CD8-positive, alpha-beta memory T cell (primary cell): ENCODE measurements at regions not wholly inside any gene's neighbourhood (a gene's known extent, or its start where the extent isn't known, plus 50 kb on each side); places are given as distances from the start of the nearest gene placed in this dataset.
"Not testable (repeated sequence)": the region's sequence is repeated elsewhere in the genome, so short reads cannot be mapped to it uniquely, and the experiment has no call there.

Experiments
- CTCF ChIA-PET: fragments of 350-600 bp; sonication (Branson Sonifier 250); formaldehyde crosslinking; loops from one replicate; lab custom pipeline; 2021; ENCODE audit warnings: antibody characterized with exemption; lab: Charles Lee
- POLR2A ChIA-PET: fragments of 350-600 bp; sonication (Branson Sonifier 250); formaldehyde crosslinking; loops from one replicate; lab custom pipeline; 2021; ENCODE audit warnings: antibody characterized with exemption; lab: Charles Lee
- DNase-seq, 5 donors: peaks; one replicate each; pipeline versions ENCODE4 v3.0.0 to v3.0.0-alpha.2; 2020 to 2022; ENCODE audit warnings: mixed read lengths in 1 of 5
- H3K27ac ChIP-seq: one replicate; pipeline ENCODE4 v1.7.0; 2013; ENCODE audit warnings: low read depth, mild to moderate bottlenecking, low read length, moderate library complexity
- H3K27me3 ChIP-seq: 2 replicates; pipeline ENCODE4 v1.7.0; 2013; ENCODE audit warnings: low read length, mild to moderate bottlenecking; ENCODE audit not compliant: insufficient read depth, poor library complexity, severe bottlenecking
- H3K36me3 ChIP-seq: 2 replicates; pipeline ENCODE4 v1.7.0; 2013; ENCODE audit warnings: mild to moderate bottlenecking, low read length, moderate library complexity; ENCODE audit not compliant: insufficient read depth
- H3K4me1 ChIP-seq: 2 replicates; pipeline ENCODE4 v1.7.0; 2013; ENCODE audit warnings: mild to moderate bottlenecking, low read length, moderate library complexity; ENCODE audit not compliant: insufficient read depth
- H3K4me3 ChIP-seq: 2 replicates; pipeline ENCODE4 v1.7.0; 2013; ENCODE audit warnings: mild to moderate bottlenecking, low read length
- H3K9me3 ChIP-seq: 2 replicates; pipeline ENCODE4 v1.7.0; 2013; ENCODE audit warnings: mild to moderate bottlenecking, low read length
- H3K27ac Mint-ChIP-seq, 8 donors: one replicate each; pipeline ENCODE4 v1.8.0; 2020 to 2021; ENCODE audit warnings: mixed read lengths in 8 of 8, mild to moderate bottlenecking in 6 of 8, inconsistent platforms in 3 of 8, moderate library complexity in 3 of 8
- H3K27me3 Mint-ChIP-seq, 2 donors: one replicate each; pipeline ENCODE4 v1.8.0; 2020 to 2021; ENCODE audit warnings: mixed read lengths in 2 of 2, mild to moderate bottlenecking in 1 of 2, moderate library complexity in 1 of 2
- H3K36me3 Mint-ChIP-seq, 3 donors: one replicate each; pipeline ENCODE4 v1.8.0; 2020 to 2021; ENCODE audit warnings: mixed read lengths in 3 of 3, inconsistent platforms in 1 of 3, mild to moderate bottlenecking in 1 of 3
- H3K4me1 Mint-ChIP-seq, 3 donors: one replicate each; pipeline ENCODE4 v1.8.0; 2020 to 2021; ENCODE audit warnings: mixed read lengths in 3 of 3, inconsistent platforms in 1 of 3, mild to moderate bottlenecking in 1 of 3
- H3K4me3 Mint-ChIP-seq, 7 donors: one replicate each; pipeline ENCODE4 v1.8.0; 2020 to 2021; ENCODE audit warnings: mixed read lengths in 7 of 7, mild to moderate bottlenecking in 6 of 7, moderate library complexity in 4 of 7, inconsistent platforms in 2 of 7
- H3K9me3 Mint-ChIP-seq, 5 donors: one replicate each; pipeline ENCODE4 v1.8.0; 2020 to 2022; ENCODE audit warnings: mixed read lengths in 5 of 5, mild to moderate bottlenecking in 3 of 5, moderate library complexity in 2 of 5, inconsistent platforms in 1 of 5

DNA sequence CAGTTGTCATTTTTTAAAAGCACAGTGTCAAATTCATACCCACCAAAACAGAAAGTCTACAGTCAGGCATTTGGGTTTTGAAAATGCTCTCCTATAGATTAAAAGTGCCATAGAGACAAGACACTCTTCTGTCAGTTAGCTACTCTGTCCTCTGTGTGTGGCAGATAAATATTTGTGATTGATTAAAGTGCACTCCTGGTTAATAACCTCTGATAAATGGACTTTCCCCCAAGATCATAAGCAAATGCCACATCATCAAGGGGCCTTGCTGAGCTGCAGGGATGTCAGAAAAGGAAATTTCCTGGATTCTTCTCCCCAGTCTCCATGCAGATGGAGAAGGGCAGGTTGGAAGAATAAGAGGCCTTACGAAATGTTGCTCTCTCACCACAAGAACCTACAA lies 1329.5 kb upstream of the TMEM132C start:
- DNase-seq = no peak
- no peaks in the 10 kb centered on the region for H3K36me3 Mint-ChIP-seq
- Histone ChIP-seq H3K36me3 (no peaks in the 10 kb centered on the region), H3K27me3 (no peaks in the 10 kb centered on the region), H3K4me1 (no peaks in the 10 kb centered on the region), H3K4me3 (no peak overlapping the region), H3K9me3 (no peaks in the 10 kb centered on the region), H3K27ac (no peak overlapping the region)
- H3K4me1 Mint-ChIP-seq = peaks cover 0 to 6% (median 4%) of the 10 kb centered on the region in 3 donors
- no peak overlapping the region for H3K27ac Mint-ChIP-seq
- H3K9me3 Mint-ChIP-seq = peaks cover 0 to 8% (median 3%) of the 10 kb centered on the region in 5 donors
- POLR2A ChIA-PET = no interaction called here
- H3K27me3 Mint-ChIP-seq = peaks cover 2 to 3% of the 10 kb centered on the region in 2 donors
- no peak overlapping the region for H3K4me3 Mint-ChIP-seq
- CTCF ChIA-PET = no interaction called here

DNA sequence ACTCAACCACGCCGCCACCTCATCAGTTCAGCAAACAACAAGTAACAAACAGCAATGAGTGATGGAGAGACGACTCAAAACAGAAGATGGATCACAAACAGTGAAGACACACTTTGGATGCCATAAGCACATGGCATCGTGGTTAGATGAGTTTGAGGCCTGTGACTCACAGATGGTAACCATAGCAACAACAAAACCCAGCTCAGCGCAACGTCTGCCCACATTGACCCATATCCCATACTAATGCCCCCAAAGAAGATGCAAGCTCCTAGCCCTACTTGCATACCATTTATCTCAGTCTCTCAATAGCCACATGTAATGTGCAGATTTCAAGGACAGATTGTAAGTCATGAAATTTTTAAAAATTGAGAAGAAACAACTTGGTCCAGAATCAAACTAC lies 1322.3 kb upstream of the TMEM132C start:
- Mint-ChIP-seq H3K4me1 (no peaks in the 10 kb centered on the region), H3K9me3 (peaks cover 2 to 13% (median 4%) of the 10 kb centered on the region in 5 donors), H3K27me3 (no peaks in the 10 kb centered on the region), H3K27ac (no peak overlapping the region), H3K4me3 (no peak overlapping the region), H3K36me3 (no peaks in the 10 kb centered on the region)
- no peaks in the 10 kb centered on the region for H3K9me3 ChIP-seq
- no peaks in the 10 kb centered on the region for H3K27me3 ChIP-seq
- H3K27ac ChIP-seq = no peak overlapping the region
- no peak for DNase-seq
- H3K4me3 ChIP-seq = no peak overlapping the region
- H3K36me3 ChIP-seq = no peaks in the 10 kb centered on the region
- POLR2A ChIA-PET = no interaction called here
- CTCF ChIA-PET = no interaction called here
- H3K4me1 ChIP-seq = no peaks in the 10 kb centered on the region

DNA sequence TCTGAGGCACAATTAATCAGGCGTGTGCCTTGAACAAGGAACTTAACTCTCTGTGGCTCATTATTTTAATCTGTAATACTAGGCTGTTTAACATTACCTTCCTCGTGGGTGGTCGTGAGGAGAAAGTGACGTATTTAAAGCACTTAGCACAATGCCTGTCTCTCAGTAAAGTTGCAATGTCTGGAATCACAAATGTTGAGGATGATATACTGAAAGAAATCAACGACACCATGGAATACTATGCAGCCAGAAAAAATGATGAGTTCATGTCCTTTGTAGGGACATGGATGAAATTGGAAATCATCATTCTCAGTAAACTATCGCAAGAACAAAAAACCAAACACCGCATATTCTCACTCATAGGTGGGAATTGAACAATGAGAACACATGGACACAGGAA lies 1320.0 kb upstream of the TMEM132C start:
- H3K27ac Mint-ChIP-seq, POLR2A ChIA-PET, H3K4me3 ChIP-seq, H3K4me3 Mint-ChIP-seq, H3K27ac ChIP-seq, H3K27me3 ChIP-seq, H3K4me1 Mint-ChIP-seq, CTCF ChIA-PET, H3K4me1 ChIP-seq, H3K9me3 ChIP-seq, DNase-seq, H3K27me3 Mint-ChIP-seq, H3K9me3 Mint-ChIP-seq, H3K36me3 Mint-ChIP-seq, H3K36me3 ChIP-seq: not testable (repeated sequence)

DNA sequence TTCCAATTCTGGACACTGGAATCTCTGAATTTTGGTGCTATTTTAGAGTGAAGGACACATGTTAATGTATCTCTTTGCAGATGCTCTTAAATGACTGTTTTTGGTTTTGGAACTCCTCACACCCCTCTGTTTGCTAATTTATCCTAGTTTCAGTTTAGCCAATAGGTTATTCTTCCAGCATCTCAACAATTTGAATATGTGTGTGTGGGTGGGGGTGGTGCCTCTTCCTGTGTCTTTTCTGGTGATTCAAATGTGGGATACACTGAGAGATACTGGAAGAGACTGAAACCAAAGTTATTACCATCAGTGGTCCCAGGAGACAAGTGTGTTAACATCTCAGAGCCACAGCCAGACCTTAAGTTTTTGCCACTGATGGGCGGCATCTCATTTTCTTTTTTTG lies 1317.4 kb upstream of the TMEM132C start:
- DNase-seq = no peak
- Histone ChIP-seq H3K36me3 (no peaks in the 10 kb centered on the region), H3K4me3 (no peak overlapping the region), H3K27ac (no peak overlapping the region), H3K27me3 (no peaks in the 10 kb centered on the region), H3K4me1 (no peaks in the 10 kb centered on the region), H3K9me3 (no peaks in the 10 kb centered on the region)
- ChIA-PET CTCF (no interaction called here), POLR2A (no interaction called here)
- Mint-ChIP-seq H3K4me3 (no peak overlapping the region), H3K4me1 (no peaks in the 10 kb centered on the region), H3K27ac (no peak overlapping the region), H3K9me3 (peaks cover 0 to 6% (median 3%) of the 10 kb centered on the region in 5 donors), H3K27me3 (peaks cover 0 to 6% of the 10 kb centered on the region in 2 donors), H3K36me3 (no peaks in the 10 kb centered on the region)

DNA sequence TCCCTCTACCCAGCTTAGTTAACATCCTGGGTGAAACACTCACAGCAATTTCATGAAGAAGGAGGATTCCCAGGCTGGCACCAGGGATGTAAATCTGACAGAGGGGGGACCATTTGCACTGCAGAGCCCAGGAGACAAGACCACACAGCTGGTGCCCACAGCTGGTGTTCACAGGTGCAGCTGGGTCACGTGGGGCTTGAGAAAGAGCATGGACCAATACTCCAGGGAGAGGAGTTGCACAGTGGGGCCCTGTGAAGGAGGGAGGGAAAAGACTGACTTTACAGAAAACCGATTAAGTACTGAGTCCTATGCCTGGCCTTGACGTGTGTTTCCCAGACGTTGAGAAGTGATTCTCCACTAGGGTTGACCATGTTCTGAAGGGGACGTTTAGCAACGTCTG lies 1316.7 kb upstream of the TMEM132C start:
- Mint-ChIP-seq H3K4me3 (no peak overlapping the region), H3K27ac (no peak overlapping the region), H3K27me3 (peaks cover 0 to 6% of the 10 kb centered on the region in 2 donors), H3K4me1 (no peaks in the 10 kb centered on the region), H3K9me3 (peaks cover 0 to 6% (median 3%) of the 10 kb centered on the region in 5 donors), H3K36me3 (no peaks in the 10 kb centered on the region)
- H3K9me3 ChIP-seq = no peaks in the 10 kb centered on the region
- no peak overlapping the region for H3K4me3 ChIP-seq
- no peaks in the 10 kb centered on the region for H3K36me3 ChIP-seq
- ChIA-PET CTCF (no interaction called here), POLR2A (no interaction called here)
- no peaks in the 10 kb centered on the region for H3K4me1 ChIP-seq
- no peaks in the 10 kb centered on the region for H3K27me3 ChIP-seq
- DNase-seq = no peak
- no peak overlapping the region for H3K27ac ChIP-seq

DNA sequence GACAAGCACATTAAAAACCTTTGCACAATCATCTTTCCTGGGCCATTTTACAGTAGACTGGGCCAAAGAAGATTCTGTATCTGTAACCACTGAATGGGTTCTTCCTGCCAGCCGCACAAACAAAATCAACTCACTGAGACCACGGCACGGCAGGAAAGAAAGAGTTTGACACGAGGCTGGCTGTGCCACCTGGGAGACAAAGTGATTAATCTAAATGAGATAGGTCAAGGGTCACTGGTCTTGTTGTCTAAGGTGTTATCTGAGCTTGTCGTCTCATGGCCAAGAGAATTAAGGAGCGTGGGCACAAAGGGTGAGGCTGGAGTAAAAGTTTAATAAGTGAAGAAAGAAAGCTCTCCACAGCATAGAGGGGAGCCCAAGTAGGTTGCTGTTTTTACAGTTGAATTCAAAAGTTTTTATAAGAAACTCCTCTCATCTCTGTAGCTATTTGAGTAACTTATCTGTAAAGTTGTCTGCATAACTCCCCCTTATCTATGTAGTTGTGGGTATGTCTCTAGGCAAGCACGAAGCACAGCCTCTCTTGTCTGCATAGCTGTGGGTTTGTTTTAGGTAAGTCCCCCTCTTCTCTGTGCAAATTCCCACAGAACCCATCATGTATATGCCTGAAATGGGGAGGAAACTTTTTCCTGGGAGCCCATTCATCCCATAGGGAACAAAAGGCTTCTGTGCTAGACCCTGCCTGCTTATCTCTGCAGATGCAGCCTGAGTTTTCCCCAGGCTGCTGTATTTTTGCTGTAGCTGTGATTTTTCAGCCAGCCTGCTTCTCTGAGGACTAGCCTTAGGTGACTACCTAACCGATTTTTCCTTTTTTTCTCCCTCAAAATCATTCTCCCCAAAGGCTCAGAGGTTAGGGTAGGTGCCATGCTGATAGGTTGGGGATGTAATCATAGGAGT lies 1314.6 kb upstream of the TMEM132C start:
- no peak for DNase-seq
- Histone ChIP-seq H3K9me3 (no peaks in the 10 kb centered on the region), H3K27me3 (no peaks in the 10 kb centered on the region), H3K4me1 (no peaks in the 10 kb centered on the region), H3K36me3 (no peaks in the 10 kb centered on the region), H3K27ac (no peak overlapping the region), H3K4me3 (no peak overlapping the region)
- H3K27me3 Mint-ChIP-seq = peaks cover 0 to 6% of the 10 kb centered on the region in 2 donors
- peaks cover 0 to 3% (median 0%) of the 10 kb centered on the region in 5 donors for H3K9me3 Mint-ChIP-seq
- H3K27ac Mint-ChIP-seq = no peak overlapping the region
- no peaks in the 10 kb centered on the region for H3K4me1 Mint-ChIP-seq
- H3K36me3 Mint-ChIP-seq = no peaks in the 10 kb centered on the region
- no peak overlapping the region for H3K4me3 Mint-ChIP-seq
- POLR2A ChIA-PET = no interaction called here
- CTCF ChIA-PET = no interaction called here

DNA sequence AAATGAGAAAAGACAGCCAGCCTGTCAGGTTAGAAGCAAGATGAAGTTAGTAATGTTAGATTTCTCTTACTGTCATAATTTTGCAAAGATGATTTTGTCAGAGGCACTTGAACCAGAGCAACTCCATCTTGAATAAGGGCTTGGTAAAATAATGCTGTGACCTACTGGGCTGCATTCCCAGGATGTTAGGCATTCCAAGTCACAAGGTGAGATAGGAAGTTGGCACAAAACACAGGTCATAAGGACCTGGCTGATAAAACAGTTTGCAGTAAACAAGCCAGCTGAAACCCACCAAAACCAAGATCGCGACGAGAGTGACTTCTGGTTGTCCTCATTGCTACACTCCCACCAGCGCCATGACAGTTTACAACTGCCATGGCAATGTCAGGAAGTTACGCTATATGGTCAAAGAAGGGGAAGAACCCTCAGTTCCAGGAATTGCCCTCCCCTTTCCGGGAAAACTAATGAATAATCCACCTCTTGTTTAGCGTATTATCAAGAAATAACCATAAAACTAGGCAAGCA lies 1313.5 kb upstream of the TMEM132C start:
- DNase-seq = no peak
- Mint-ChIP-seq H3K36me3 (no peaks in the 10 kb centered on the region), H3K9me3 (peaks cover 0 to 2% (median 0%) of the 10 kb centered on the region in 5 donors), H3K4me3 (no peak overlapping the region), H3K4me1 (no peaks in the 10 kb centered on the region), H3K27me3 (peaks cover 0 to 10% of the 10 kb centered on the region in 2 donors), H3K27ac (no peak overlapping the region)
- H3K4me1 ChIP-seq = no peaks in the 10 kb centered on the region
- no peaks in the 10 kb centered on the region for H3K27me3 ChIP-seq
- ChIA-PET CTCF (no interaction called here), POLR2A (no interaction called here)
- H3K27ac ChIP-seq = no peak overlapping the region
- H3K4me3 ChIP-seq = no peak overlapping the region
- no peaks in the 10 kb centered on the region for H3K9me3 ChIP-seq
- H3K36me3 ChIP-seq = no peaks in the 10 kb centered on the region

DNA sequence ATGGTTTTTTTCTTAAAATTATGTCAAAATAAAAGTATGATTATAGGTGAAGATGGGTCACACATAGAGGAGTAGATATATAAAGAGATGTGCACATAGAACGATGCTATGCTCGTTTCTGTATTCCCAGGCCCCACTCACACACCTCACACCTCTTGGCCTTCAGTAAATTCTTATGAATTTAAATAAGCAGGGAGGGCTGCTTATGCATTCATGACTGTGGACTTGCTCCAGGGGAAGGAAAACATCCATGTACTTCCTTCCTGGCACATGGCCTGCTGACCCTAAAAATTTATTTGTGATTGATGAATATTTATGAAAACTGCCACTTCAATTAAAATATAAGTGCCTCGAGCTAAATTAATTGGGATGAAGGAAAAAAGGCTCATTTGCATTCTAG lies 1306.7 kb upstream of the TMEM132C start:
- CTCF ChIA-PET = no interaction called here

More for the DNA sequence above, 1306.7 kb upstream of the TMEM132C start:
- Histone ChIP-seq H3K4me3 (no peak overlapping the region), H3K4me1 (no peaks in the 10 kb centered on the region), H3K27me3 (no peaks in the 10 kb centered on the region), H3K27ac (no peak overlapping the region), H3K36me3 (no peaks in the 10 kb centered on the region), H3K9me3 (no peaks in the 10 kb centered on the region)
- Mint-ChIP-seq H3K4me3 (no peak overlapping the region), H3K4me1 (no peaks in the 10 kb centered on the region), H3K9me3 (peaks cover 0 to 4% (median 0%) of the 10 kb centered on the region in 5 donors), H3K36me3 (no peaks in the 10 kb centered on the region), H3K27me3 (peaks cover 0 to 7% of the 10 kb centered on the region in 2 donors), H3K27ac (no peak overlapping the region)
- no peak for DNase-seq
- POLR2A ChIA-PET = no interaction called here
